Activated CD4-positive, alpha-beta T cell treated with anti-CD3 and anti-CD28 coated beads for 36 hours (primary cell): ENCODE measurements at regions not wholly inside any gene's neighbourhood (a gene's known extent, or its start where the extent isn't known, plus 50 kb on each side); places are given as distances from the start of the nearest gene placed in this dataset.

Experiments
- ATAC-seq: fragments of 200-7000 bp; cut with Tn5 transposase; one replicate; pipeline ENCODE4 v1.10.0; 2021; ENCODE audit warnings: mild to moderate bottlenecking, moderate library complexity
- CTCF ChIA-PET: fragments of 350-600 bp; sonication (Branson Sonifier 250); formaldehyde crosslinking; loops from one replicate; lab custom pipeline; 2021; ENCODE audit warnings: antibody characterized with exemption; lab: Charles Lee
- POLR2A ChIA-PET: fragments of 350-600 bp; sonication (Branson Sonifier 250); formaldehyde crosslinking; loops from one replicate; lab custom pipeline; 2021; ENCODE audit warnings: antibody characterized with exemption, inconsistent platforms; lab: Charles Lee
- DNase-seq: peaks from one replicate; pipeline ENCODE4 v3.0.0-alpha.2; 2020
- H3K27ac Mint-ChIP-seq: one replicate; pipeline ENCODE4 v1.8.0; 2021; ENCODE audit warnings: mixed read lengths
- H3K27me3 Mint-ChIP-seq: one replicate; pipeline ENCODE4 v1.8.0; 2021; ENCODE audit warnings: mixed read lengths
- H3K36me3 Mint-ChIP-seq: one replicate; pipeline ENCODE4 v1.8.0; 2021; ENCODE audit warnings: low read depth, mixed read lengths
- H3K4me1 Mint-ChIP-seq: one replicate; pipeline ENCODE4 v1.8.0; 2021; ENCODE audit warnings: mixed read lengths
- H3K4me3 Mint-ChIP-seq: one replicate; pipeline ENCODE4 v1.8.0; 2021; ENCODE audit warnings: mild to moderate bottlenecking, moderate library complexity, mixed read lengths
- H3K9me3 Mint-ChIP-seq: one replicate; pipeline ENCODE4 v1.8.0; 2021; ENCODE audit warnings: low read depth, mixed read lengths
- intact Hi-C, 2 experiments: fragments of 100-400 bp; cut with DNase I in 1 of 2; cut with micrococcal nuclease in 1 of 2; formaldehyde crosslinking; loops; one replicate each; pipeline versions ENCODE4 v1.14.2 to v1.15.1; 2022 to 2024; cut with DNase I, micrococcal nuclease

DNA sequence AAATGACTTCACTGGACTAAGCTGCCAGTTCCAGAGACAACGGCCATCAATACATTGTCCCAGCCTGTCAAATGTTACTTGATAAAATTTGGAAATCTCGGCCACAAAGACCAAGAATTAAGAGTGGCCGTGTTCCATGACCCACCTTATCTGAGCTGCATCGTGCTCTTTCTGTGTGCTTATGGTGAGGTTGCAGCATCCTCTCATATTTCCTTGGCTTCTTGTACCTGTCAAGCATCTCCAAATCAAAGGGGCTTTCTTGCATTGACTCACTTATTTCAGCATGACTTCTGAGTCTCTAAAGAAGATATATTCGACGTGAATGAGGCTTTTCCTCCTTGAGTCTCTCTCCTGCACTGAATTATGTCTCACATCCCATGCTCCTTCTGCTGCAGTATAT lies 421.7 kb downstream of the MCTP2 start:
- no peak for DNase-seq
- POLR2A ChIA-PET, result no interaction called here
- intact Hi-C loops, result no loop called here
- Mint-ChIP-seq H3K36me3 (no peaks in the 10 kb centered on the region), H3K27ac (no peak overlapping the region), H3K9me3 (no peaks in the 10 kb centered on the region), H3K4me1 (no peaks in the 10 kb centered on the region), H3K4me3 (no peak overlapping the region), H3K27me3 (peaks cover 10% of the 10 kb centered on the region)
- ATAC-seq, result no peak
- CTCF ChIA-PET, result interaction anchor here (1.0 kb wide), 1 partner anchor 17 kb away, joined by 3 read pairs; no protein-coding TSS in a partner anchor

DNA sequence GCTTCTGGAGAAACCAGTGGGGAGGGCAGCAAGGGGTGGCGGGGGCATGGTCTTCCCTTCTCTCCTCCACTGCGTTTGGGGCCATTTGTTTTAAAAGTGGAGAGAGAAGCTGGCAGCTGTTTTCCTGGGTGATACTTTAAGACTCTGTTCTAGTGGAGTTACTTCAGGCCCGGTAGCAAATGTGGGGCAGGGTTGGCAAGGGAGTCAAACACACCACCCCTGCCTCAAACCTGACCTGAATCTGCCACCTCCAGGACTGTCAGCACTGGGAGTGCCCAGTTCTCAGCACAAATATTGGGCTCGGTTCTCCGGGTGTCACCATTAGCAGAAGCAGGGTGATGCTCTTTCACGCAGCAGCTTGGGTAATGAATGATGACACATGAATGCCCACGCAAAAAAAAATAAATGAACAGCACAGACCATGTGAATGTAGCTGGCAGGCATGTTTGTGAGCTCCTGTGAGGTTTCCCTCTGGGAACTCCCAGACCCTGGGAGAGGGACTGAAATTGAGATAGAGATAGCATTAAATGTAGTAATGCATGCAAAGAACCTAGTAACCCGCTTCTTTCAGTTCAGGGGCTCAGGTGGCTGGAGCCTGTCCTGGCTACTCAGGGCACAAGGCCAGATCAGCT lies 424.0 kb downstream of the MCTP2 start:
- Mint-ChIP-seq H3K27me3 (peaks cover 14% of the 10 kb centered on the region), H3K4me3 (no peak overlapping the region), H3K9me3 (no peaks in the 10 kb centered on the region), H3K36me3 (no peaks in the 10 kb centered on the region), H3K4me1 (no peaks in the 10 kb centered on the region), H3K27ac (no peak overlapping the region)
- ChIA-PET CTCF (no interaction called here), POLR2A (no interaction called here)
- no peak for DNase-seq
- intact Hi-C loops, result no loop called here
- ATAC-seq, result no peak

DNA sequence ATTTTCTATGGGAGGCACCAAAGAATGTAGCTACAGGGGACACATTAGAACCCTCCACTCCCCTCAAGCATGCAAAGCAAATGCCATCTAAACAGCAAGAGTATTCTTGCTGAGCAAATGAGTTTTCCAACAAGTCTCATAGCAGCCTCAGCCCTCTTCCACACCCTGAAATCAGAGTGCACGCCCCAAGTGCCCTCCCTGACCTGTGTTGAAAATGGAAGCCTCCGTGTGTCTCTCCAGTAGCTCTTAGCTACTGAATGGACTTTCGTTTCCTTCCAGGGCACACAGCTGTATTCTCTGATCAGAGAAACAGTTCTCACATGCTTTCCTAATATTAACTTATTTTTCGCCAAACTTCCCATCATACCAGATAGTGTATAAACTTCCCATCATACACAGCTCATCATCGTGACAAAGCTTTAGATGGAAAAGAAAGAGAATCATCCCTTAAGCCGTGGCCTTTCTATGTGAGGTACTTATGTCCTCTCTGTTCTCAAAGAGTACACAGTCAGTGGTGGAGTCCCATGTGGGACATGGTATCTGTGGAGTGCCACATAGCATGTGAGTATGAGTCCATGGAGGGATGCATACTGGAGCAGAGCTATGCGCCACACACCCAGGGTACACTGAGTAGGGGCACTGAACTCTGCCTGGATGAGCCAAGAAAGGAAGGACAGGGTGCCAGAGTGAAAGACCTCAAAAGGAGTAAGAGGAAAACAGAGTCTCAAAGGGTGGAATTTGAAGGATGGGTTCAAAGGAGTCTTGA lies 434.5 kb downstream of the MCTP2 start:
- H3K27me3 Mint-ChIP-seq, result peaks cover 17% of the 10 kb centered on the region
- DNase-seq, result no peak
- H3K4me3 Mint-ChIP-seq, result no peak overlapping the region
- ChIA-PET CTCF (interaction anchor here (0.5 to 0.7 kb wide), 2 partner anchors 39 to 1792 kb away, joined by 3 to 4 read pairs; no protein-coding TSS in a partner anchor), POLR2A (no interaction called here)
- ATAC-seq, result no peak
- H3K4me1 Mint-ChIP-seq, result no peaks in the 10 kb centered on the region
- intact Hi-C loops, result no loop called here
- H3K27ac Mint-ChIP-seq, result no peak overlapping the region
- no peaks in the 10 kb centered on the region for H3K9me3 Mint-ChIP-seq
- no peaks in the 10 kb centered on the region for H3K36me3 Mint-ChIP-seq

DNA sequence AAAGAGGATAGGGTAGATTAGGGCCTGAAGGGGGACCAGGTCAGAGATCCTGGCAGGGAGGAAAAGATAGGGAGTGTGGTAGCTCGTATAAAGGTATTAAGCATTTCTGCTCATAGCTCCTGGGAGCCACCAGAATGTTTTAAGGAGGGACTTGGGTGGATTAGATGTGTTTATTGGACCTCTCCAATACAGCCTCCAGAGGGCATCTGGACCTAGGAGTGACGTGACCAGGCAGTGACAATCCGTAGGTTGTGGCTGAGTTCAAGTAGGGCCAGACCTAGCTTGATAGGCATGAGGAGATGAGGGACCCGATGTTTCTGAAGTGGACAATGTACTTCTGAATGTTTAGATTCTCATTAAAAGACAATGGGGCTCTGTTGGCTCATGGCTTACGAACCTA lies 435.2 kb downstream of the MCTP2 start:
- CTCF ChIA-PET, result interaction anchor here (0.8 kb wide), 1 partner anchor 95 kb away, joined by 5 read pairs; no protein-coding TSS in a partner anchor
- intact Hi-C loops, result no loop called here

DNA sequence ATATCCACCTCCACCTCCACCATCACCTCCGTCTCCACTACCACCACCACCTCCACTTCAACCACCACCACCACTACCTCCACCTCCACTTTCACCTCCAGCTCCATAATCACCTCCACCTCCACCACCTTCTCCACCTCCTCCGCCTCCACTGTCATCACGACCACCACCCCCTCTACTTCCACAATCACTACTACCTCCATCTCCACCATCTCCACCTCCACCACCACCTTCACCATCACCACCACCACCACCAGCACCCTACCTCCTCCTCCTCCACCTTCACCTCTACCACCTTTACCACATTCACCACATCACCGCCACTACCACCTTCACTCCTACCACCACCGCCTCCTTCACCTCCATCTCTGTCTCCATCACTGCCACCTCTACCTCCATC lies 435.7 kb downstream of the MCTP2 start:
- Mint-ChIP-seq H3K4me3 (no peak overlapping the region), H3K36me3 (no peaks in the 10 kb centered on the region), H3K27me3 (peaks cover 17% of the 10 kb centered on the region), H3K4me1 (no peaks in the 10 kb centered on the region), H3K27ac (no peak overlapping the region), H3K9me3 (no peaks in the 10 kb centered on the region)
- ChIA-PET CTCF (interaction anchor here (0.8 kb wide), 1 partner anchor 96 kb away, joined by 5 read pairs; no protein-coding TSS in a partner anchor), POLR2A (no interaction called here)
- DNase-seq (no peak), ATAC-seq (no peak)
- intact Hi-C loops, result no loop called here

More for the DNA sequence above, 435.2 kb downstream of the MCTP2 start:
- no peaks in the 10 kb centered on the region for H3K36me3 Mint-ChIP-seq
- no peaks in the 10 kb centered on the region for H3K4me1 Mint-ChIP-seq
- peaks cover 17% of the 10 kb centered on the region for H3K27me3 Mint-ChIP-seq
- no peak overlapping the region for H3K4me3 Mint-ChIP-seq
- no peak for ATAC-seq
- H3K9me3 Mint-ChIP-seq, result no peaks in the 10 kb centered on the region
- DNase-seq, result no peak
- no peak overlapping the region for H3K27ac Mint-ChIP-seq
- POLR2A ChIA-PET, result no interaction called here

DNA sequence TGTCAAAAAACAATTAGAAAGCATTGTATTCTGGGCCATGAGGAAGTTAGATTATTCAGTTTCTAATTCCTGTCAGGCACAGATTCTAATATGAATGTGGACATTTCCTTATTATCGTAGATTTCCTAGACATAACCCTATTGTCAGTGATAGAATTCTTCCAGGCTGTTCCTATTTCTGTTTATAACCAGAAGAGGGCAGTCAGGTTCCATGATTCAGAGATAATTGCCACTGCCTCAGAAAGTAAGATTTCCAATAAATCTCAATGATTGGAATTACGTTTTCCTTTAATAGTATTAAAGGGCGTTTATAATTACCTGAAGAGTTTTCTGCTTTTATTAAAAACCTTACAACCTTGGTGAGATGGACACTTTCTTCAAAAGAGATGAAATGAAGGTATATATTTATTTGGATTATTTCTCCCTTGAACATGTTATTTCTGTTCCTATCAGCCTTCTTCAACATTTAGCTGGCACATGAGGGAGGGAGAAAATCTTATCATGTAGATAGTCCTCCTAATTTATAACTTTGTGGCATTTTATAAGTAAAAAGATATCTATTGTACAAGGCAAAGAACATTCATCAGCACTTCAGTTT lies 439.2 kb downstream of the MCTP2 start:
- H3K9me3 Mint-ChIP-seq, result no peaks in the 10 kb centered on the region
- peaks cover 5% of the 10 kb centered on the region for H3K27me3 Mint-ChIP-seq
- ChIA-PET CTCF (interaction anchor here (0.8 to 3.0 kb wide), 7 partner anchors 10 to 930 kb away, joined by 3 to 6 read pairs (median 3); no protein-coding TSS in a partner anchor), POLR2A (no interaction called here)
- no peaks in the 10 kb centered on the region for H3K4me1 Mint-ChIP-seq
- no peak overlapping the region for H3K4me3 Mint-ChIP-seq
- DNase-seq (no peak), ATAC-seq (no peak)
- H3K36me3 Mint-ChIP-seq, result no peaks in the 10 kb centered on the region
- H3K27ac Mint-ChIP-seq, result no peak overlapping the region
- intact Hi-C loops, result loop anchor here (1.0 to 2.0 kb wide), 2 partner anchors 622 kb away; no protein-coding TSS in a partner anchor

DNA sequence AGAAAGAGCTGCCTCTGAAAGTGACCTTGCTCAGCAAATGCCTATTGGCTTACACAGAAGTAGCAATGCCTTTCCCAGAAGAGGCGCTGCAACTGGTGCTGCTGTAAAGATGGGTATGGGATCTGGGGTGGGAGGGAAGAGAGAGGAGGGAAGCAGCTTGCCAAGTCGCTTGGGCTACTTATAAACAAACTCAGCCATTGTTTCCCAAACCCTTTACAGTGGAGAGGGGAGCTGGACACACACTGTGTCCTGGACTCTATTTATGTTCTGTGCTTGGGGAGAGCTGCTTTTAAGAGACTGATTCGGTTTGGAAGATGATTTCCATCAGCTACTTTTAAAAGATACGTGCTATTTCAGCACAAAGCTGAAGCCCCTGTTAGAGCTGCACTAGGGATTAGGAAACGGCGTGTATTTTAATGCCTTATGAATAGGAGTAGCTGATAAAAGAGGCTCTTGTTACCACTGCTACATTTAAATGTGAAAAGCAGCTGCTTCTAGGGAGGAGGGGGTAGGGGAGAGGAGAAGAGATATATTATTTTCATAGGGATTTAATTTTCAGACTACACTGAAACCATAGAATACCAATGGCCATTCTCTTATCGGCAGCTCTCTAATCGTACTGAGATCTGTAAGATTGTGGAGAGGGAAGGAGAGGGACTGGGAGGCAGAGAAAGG lies 440.6 kb downstream of the MCTP2 start:
- no peak for ATAC-seq
- intact Hi-C loops, result loop anchor here in 1 of 2 experiments (2.0 kb wide), 1 partner anchor 621 kb away; no protein-coding TSS in a partner anchor
- CTCF ChIA-PET, result interaction anchor here (0.6 to 0.9 kb wide), 4 partner anchors 8 to 618 kb away, joined by 3 to 5 read pairs (median 3); no protein-coding TSS in a partner anchor

DNA sequence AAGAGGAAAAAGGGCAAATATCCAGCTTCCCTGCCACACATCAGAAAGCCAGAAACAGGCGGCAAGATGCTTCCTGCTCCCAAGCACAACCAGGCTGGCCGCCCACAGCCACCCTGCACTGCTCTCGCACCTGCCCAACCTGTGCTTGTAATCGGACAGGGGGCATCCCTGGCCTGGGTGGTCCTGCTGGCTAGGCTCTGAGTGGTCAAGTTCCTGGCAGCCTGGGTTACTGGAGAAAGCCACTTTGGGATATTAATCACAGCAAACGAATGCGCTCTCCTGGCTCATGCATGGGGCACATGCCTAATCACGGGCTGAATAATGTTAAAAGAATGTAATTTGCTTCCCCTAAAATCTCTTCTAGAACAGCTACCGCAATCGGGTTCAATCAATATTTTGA lies 442.4 kb downstream of the MCTP2 start:
- POLR2A ChIA-PET, result no interaction called here
- H3K27me3 Mint-ChIP-seq, result peaks cover 3% of the 10 kb centered on the region
- no peaks in the 10 kb centered on the region for H3K36me3 Mint-ChIP-seq
- CTCF ChIA-PET, result no interaction called here
- DNase-seq (no peak), ATAC-seq (no peak)
- no peak overlapping the region for H3K4me3 Mint-ChIP-seq
- H3K9me3 Mint-ChIP-seq, result no peaks in the 10 kb centered on the region
- no peaks in the 10 kb centered on the region for H3K4me1 Mint-ChIP-seq
- intact Hi-C loops, result no loop called here
- no peak overlapping the region for H3K27ac Mint-ChIP-seq

More for the DNA sequence above, 440.6 kb downstream of the MCTP2 start:
- Mint-ChIP-seq H3K27me3 (peaks cover 7% of the 10 kb centered on the region), H3K4me3 (no peak overlapping the region), H3K4me1 (no peaks in the 10 kb centered on the region), H3K27ac (no peak overlapping the region), H3K9me3 (no peaks in the 10 kb centered on the region), H3K36me3 (no peaks in the 10 kb centered on the region)
- POLR2A ChIA-PET, result interaction anchor here (0.6 kb wide), 1 partner anchor 88 kb away, joined by 3 read pairs; no protein-coding TSS in a partner anchor
- DNase-seq, result no peak

DNA sequence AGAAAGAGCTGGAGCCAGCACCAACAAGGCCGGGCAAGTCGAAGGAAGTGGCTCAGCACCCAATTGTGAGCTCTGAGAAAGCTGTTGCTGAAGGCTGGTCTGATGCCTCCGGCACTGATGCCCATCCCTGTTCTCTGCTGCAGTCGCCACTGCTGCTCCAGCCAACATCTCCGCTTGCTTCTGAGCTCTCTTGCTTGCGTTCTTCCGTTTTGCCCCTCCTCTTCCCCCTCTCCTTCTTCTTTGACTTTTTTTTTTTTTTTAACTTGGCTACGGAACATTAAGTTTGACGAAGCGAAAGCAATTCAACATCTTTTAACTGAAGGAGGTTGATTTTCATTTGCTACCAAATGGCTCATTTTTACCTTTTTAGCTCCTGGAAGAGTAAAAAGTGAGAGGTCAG lies 442.9 kb downstream of the MCTP2 start:
- H3K27ac Mint-ChIP-seq, result no peak overlapping the region
- H3K36me3 Mint-ChIP-seq, result no peaks in the 10 kb centered on the region
- intact Hi-C loops, result no loop called here
- H3K27me3 Mint-ChIP-seq, result peaks cover 3% of the 10 kb centered on the region
- ChIA-PET CTCF (no interaction called here), POLR2A (no interaction called here)
- H3K4me1 Mint-ChIP-seq, result no peaks in the 10 kb centered on the region
- H3K9me3 Mint-ChIP-seq, result no peaks in the 10 kb centered on the region
- no peak for DNase-seq
- ATAC-seq, result no peak
- H3K4me3 Mint-ChIP-seq, result no peak overlapping the region

DNA sequence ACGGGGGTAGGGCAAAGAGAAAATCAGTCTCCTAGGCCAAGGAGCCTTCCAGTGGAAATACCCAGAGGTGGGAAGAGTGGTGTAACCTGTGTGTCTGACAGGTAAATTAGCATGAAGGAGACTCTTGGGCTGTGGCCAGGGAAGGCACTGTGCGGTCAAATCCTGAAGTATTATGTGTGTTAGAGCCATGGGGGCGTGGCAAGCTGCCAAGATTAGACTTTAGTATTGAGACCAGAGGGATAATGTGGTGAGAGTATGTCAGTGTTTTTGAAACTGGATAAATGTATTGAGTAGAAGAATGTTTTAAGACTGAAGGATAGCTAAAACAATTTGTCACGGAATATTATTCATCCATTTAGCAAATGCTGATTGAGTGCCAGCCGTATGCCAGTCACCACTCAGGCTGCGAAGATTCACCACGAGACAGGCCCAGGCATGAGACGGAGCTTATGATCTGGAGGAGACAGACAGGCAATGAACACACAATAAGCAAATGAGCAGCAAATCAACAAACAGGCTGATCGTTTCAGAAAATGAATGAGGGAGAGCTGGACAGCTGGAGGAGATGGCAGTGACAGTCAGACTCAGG lies 445.9 kb downstream of the MCTP2 start:
- no peak for DNase-seq
- H3K27ac Mint-ChIP-seq, result no peak overlapping the region
- no peaks in the 10 kb centered on the region for H3K36me3 Mint-ChIP-seq
- intact Hi-C loops, result no loop called here
- ChIA-PET POLR2A (no interaction called here), CTCF (interaction anchor here (1.2 to 1.4 kb wide), 2 partner anchors 9 to 14 kb away, joined by 3 read pairs; no protein-coding TSS in a partner anchor)
- ATAC-seq, result no peak
- H3K4me1 Mint-ChIP-seq, result no peaks in the 10 kb centered on the region
- H3K4me3 Mint-ChIP-seq, result no peak overlapping the region
- peaks cover 11% of the 10 kb centered on the region for H3K27me3 Mint-ChIP-seq
- no peaks in the 10 kb centered on the region for H3K9me3 Mint-ChIP-seq

DNA sequence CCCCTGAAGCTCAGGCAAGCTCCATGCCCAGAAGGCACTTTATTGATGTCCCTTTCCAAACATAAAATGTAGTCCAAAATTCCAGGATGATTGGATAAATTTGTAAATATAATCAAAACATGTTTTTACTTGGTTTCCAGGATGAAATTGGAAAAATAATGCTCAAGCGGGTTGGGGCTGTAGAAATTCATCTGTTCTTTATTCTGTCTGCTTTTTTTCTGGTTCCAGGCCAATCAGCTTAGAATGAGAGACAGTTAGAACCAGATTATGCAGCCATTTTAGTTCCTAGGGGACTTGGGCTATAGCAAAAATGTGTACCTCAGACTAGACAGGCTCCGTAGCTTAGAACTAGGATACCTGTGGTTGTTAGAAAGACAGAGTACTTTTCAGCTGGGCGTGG lies 450.8 kb downstream of the MCTP2 start:
- intact Hi-C loops, result no loop called here
- POLR2A ChIA-PET, result no interaction called here

More for the DNA sequence above, 450.8 kb downstream of the MCTP2 start:
- no peak overlapping the region for H3K27ac Mint-ChIP-seq
- no peak overlapping the region for H3K4me3 Mint-ChIP-seq
- no peaks in the 10 kb centered on the region for H3K4me1 Mint-ChIP-seq
- no peaks in the 10 kb centered on the region for H3K9me3 Mint-ChIP-seq
- no peak for ATAC-seq
- DNase-seq, result no peak
- CTCF ChIA-PET, result no interaction called here
- no peaks in the 10 kb centered on the region for H3K36me3 Mint-ChIP-seq
- H3K27me3 Mint-ChIP-seq, result peaks cover 8% of the 10 kb centered on the region
